GM18868 (cell line): ENCODE measurements at regions not wholly inside any gene's neighbourhood (a gene's known extent, or its start where the extent isn't known, plus 50 kb on each side); places are given as distances from the start of the nearest gene placed in this dataset.

Experiments used
- ATAC-seq: cut with Tn5 transposase; IDR thresholded peaks from one replicate; pipeline ENCODE4 v1.9.1; 2021; ENCODE audit warnings: mild to moderate bottlenecking, moderate library complexity; ENCODE audit not compliant: unreplicated experiment

DNA sequence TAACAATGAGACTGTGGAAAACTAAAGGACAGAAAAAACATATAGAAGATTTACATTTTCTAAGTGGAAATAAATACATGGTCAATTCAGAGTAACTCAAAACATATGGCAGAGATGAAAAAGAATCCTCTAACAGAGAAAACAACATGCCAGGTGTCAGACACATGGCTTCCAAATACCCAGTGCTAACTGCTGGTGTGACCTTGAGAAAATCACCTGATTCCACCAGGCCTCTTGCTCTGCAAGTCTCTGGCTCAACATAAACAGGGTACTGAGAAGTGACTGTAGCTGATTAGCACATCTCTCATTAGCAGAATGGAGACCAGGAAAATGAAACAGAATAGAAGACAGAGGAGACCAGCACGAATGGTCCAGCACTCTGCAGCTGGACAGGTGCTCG, 210.8 kb downstream of the HNMT start:
- no peak for ATAC-seq

DNA sequence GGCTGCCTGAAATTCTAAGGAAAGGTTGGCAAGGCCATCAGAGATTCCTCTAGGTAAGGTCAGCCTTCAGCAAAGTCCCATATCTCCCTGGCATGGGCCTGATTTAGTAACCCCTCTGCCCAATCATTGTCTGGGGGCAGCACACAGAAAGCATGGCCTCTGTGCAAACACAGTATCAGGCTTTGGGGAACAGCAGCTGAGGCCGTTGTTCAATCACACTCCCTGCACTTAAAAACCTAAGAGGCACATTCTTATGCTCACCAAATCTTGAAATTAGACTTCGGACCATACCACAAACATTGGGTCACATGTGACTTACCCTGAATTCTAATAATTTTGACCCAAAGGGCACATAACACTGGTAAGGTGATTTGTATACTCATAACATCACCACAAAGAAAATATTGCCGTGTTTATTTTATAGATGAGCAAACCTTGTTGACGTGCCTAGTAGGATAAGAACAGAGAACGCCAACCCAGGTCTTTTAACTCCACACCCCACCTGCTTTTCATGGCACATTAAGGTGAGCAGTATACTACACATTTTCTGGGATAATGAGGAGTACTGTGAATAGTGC, 212.7 kb downstream of the HNMT start:
- no peak for ATAC-seq

DNA sequence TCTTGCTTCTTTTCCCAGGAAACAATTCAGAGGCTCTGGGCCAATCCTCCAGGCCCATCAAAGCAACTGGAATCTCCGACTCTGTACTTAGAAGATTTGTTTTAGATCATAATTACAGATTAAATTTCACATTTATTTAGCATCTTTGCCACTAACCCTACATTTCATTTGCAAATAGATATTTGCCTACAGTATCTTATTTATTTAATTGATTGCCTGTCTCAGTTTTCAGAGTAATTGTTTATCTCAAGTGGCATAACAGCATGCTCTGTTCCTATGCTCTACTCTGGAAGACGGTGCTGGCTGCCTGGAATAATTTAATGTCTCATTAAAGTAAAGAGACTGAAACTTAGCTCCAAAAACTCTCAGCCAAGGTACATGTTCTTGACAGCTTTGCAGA, 213.4 kb downstream of the HNMT start:
- ATAC-seq: no peak

DNA sequence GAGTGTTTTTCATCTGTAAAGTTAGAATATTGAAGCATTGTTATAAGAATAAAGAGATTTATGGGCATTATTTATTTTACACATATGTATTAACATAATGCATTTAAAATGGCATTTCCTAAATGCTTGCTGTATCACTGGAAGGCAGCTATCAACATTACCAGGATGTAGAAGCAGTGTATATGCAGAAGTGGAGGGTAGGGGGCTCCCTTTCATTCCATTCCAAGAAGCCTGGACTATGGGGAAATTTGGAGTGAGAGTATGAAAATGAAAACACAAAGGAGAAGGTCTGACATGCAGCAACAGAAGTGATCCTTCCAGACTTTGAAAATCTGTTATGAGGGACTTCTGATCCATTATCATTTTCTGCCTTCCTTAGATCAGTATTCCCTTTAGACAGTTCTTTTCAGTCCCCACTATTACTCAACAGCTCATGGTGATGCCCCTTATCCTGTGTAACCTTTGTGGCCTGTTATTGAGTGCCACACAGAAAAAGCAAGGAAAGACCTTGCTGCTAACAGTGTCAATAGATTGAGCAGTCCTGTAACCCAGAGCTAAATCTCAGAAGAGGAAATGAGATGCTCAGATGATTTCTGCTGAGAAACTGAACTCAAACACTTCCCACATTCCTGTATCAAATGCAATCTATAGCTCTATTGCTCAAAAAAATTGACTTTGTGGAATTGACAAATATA, 216.6 kb downstream of the HNMT start:
- ATAC-seq: no peak

DNA sequence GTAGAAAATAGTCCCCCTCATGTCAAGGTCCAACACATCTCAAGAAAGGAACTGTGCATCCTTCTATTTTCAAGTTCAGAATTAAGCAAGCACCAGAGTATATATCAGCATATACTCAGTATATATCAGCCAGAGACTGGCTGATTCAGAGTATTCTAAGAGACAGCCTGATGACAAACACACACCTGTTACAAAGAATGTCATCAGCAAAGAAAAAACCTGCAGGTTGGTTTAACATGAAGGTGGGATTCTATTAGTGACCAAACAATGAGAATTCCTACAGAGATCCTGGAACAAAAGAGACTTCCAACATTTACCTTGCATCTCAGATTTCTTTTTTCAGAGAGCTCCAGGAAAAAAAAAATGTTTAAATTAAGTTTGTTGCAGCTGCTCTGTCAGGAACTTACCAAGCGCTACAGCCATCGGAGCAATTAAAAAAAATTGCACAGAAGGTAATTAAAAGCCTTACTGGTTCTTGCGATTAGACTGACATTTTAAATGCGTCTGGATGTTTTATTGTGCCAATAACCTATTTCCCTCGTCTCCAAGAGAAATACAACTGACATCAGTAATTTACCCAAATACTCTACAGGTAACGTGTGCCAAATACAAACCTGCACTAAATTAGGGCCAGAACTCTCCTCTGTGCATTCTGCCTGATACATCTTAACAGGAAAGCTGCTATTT, 218.1 kb downstream of the HNMT start:
- no peak for ATAC-seq

DNA sequence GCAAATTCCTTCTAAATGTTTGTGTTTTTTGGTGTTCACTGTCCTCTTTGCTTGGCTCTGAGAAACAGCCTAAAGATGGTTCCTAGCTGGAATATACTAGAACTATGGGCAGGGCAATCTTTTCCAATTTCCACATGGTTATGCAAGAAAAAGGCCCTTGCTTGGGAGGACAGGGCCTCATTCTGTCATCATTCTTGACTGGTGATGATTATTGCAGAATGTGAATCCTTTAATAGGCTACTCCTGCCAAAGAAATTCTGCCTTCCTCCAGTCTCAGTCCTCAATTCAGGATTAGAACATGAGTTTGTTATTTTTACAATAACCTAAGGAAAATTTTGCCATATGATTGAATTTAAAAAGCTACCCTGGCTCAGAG, 218.7 kb downstream of the HNMT start:
- no peak for ATAC-seq

DNA sequence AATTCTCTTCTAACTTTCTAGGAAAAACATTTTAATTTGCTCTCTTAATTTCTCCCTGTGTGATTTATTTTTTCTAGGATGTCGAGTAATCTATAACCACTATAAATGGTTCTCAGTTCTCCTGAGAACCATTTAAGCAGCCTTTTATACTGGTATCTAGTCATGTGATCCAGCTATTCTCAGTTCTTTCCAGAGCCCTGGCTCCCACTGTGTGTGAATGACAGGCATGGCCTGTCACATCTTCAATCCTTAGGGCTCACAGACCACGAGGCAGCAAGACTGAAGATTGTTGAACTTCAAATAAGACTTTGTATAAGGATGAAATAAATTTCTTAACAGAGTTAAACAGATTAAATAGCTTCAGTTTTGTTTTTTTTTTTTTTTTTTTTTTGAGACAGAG, 219.4 kb downstream of the HNMT start:
- no peak for ATAC-seq

DNA sequence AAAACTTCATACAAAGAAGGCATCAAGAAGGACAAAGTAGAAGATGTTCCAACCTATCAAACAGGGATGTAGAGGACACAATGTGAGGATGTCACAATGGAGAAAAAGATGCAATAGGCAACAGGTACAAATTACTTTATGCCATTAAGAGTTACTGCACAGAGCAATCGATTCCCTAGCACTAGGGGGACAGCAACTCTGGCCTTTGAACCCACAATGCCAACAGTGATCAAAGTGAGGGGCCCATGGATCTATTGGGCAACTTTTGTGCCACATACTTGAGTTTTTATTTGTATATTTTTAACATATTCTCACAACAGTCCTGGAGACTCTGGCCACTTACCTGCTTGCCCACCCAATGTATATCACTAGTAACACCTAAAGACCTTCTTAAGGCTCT, 220.2 kb downstream of the HNMT start:
- ATAC-seq: no peak

DNA sequence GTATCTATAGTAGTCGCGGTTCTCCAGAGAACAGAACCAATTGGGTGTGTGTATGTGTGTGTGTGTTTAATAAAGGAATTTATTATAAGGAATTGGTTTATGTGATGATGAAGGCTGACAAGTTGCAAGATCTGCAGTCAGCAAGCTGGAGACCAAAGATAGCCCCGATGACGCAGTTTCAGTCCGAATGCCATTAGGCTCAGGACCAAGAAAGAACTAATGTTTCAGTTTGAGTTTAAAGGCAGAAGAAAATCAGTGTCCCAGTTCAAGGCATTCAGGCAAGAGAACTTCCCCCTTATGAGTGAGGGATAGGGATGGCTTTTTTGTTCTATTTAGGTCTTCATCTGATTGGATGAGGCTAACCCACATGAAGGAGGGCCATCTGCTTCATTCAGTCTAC, 221.6 kb downstream of the HNMT start:
- no peak for ATAC-seq

DNA sequence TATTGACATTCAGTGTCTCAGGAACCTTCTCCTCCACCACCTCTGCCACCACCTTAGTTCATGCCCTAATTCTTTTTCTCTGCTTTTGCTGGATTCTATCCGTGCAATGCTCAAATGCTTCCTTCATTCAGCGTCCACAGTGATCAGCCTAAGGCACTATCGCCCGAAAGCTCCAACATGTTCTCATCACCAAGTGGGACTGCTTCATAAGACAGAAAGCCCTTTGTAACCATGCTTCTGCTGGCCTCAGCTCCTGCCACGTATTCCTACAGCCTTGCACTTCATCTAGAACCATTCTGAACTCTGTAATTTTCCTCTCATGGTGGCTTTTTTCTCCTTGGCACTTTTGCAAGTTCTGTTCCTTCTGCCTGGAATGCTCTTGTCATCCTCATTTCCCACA, 222.9 kb downstream of the HNMT start:
- ATAC-seq: no peak

DNA sequence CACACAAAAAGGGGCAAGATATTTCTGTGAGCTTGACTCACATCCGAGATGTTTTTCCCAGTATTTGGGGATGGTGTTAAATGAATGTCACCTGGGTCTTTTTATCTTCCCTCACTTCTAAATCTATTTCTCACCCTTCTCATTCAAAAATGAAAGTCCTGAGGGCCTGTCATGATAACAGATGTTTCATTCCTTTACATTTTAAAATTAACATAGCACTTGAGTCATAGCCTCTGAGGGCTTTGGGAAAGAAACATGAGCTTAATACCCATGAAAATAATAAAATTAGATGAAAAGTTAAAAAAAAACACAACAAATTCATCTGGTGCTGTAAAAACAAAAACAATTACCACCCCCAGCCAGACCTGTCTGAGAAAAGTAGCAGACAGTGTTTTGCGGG, 226.7 kb downstream of the HNMT start:
- no peak for ATAC-seq

DNA sequence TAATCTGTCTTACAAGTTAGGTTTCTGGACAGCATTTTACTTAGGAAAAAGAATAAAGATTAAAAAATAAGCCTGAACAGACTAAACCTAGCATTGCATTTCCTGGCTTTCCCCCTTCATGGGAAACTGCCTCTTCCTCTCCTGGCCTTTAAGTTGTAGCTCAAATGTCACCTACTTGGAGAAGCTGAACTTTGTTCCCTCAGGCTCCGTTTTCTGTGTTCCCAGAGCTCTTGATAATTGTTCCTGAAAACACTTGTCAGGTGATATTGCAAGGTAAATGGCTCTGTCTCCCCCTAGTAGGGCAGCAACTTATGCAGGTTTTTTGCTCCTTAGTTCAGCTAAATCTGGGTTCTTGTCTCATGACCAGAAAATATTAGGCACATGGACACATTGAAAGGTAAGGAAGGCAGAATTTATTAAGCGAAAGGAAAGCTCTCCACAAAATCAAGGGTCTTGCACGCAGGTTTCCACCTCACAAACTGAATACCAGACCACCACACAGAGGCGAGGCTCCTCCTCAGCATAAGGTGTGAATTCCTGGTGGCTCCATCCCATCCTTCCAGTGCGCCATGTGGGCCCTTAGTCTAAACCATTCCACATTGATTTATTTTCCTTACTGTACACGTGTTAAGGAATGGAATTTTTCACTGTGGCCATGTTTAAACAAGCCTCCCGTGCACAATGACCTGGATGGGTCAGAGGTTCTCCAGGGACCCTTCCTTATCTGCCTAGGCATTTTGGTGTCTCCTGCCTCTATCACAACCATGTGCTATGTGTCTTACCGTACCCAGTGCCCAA, 229.3 kb downstream of the HNMT start:
- no peak for ATAC-seq

DNA sequence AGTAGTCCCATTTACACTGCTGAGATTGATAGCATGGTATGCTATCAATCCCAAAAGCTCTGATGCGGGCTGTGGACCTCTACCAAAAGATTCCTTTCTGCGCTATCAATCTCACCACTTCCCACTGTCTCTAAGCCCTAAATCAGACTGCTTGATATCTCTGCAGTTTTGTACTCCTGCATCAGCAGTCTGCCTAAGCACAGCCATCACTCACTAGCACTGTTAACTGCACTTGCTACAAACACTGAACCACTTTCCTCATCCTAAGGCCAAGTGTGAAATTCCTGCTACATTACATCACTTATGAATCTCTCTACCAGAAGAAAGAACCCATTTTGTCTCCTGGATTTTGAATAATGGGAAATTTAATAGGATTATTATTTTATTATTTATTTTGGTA, 237.0 kb downstream of the HNMT start:
- no peak for ATAC-seq

DNA sequence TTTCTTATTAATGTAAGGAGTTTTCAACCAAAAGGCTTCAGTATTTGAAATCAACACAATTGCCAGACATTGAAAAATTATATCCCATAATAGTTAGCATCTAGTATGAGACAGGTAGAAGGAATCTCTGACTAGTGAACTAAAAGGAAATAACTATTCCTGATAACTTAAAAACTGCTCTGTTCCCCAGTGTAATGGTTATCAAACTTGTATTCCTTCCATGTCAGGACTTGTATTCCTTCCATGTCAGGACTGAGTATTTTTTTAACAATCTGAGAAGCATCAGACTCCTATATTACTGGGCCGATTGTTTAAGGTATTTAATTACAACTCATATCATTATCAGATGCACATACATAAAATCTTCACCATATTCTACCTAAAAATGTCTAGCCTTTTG, 238.5 kb downstream of the HNMT start:
- no peak for ATAC-seq

DNA sequence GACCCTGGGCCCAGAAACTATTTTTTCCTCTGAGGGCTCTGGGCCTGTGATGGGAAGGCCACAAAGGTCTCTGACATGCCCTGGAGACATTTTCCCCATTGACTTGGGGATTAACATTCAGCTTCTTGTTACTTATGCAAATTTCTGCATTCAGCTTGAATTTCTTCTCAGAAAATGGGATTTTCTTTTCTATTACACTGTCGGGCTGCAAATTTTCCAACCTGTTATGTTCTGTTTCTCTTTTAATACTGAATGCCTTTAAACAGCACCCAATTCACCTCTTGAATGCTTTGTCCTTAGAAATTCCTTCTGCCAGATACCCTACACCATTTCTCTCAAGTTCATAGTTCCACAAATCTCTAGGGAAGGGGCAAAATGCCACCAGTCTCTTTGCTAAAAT, 241.0 kb downstream of the HNMT start:
- ATAC-seq: no peak

DNA sequence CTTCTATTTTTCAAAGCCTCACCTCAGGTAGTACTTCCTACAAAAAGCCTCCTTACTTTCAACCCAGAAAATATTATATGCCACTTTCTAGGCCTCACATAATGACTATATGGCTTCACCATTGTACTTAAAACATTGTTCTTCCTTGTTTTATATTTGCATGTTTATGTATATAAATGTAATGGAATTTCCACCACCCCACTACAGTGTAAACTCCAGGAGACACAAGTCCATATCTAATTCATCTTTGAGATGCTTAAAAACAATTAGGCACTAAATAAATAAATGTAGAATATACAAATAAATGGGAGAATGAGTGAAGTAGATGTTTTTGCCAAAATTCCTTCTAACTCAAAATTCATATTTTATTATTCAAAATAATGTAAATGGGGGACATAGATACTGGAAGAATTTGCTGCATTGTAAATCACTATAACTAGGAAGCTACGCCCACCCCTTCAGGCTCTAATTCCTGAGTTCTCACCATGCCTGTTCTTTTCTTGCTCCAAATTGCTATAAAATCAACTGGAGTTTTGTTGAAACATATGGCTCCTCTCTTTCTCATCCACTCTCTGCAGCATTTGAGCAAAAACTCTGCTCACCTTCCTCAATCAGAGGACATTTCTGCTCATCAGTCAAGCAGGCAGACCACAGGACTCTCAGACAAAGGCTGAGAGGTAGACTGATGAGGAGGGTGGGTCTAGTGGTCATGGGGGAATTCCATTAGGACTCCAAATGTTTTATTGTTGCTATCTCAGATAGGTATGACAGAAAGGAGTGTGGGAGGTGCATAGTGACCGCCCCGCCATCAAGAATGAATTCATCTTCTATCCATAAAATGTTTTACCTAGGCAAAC, 243.0 kb downstream of the HNMT start:
- no peak for ATAC-seq

DNA sequence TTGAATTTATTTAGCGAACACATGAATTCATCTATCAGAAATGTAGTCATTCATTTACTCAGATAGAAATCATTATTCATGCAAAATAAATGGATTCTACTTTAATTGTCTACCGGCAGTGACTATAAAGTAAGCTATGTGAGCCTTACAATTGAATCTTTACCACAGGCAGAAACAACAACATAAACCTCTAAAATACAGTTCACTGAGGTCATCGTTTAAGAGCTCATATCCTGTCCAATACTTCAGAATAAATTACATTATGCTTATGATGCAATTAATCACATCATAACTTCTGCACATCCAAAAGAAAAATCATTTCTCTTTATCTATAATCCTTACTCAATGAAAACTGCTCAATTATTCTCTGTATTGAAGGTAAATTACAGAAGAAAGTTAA, 244.7 kb downstream of the HNMT start:
- no peak for ATAC-seq

DNA sequence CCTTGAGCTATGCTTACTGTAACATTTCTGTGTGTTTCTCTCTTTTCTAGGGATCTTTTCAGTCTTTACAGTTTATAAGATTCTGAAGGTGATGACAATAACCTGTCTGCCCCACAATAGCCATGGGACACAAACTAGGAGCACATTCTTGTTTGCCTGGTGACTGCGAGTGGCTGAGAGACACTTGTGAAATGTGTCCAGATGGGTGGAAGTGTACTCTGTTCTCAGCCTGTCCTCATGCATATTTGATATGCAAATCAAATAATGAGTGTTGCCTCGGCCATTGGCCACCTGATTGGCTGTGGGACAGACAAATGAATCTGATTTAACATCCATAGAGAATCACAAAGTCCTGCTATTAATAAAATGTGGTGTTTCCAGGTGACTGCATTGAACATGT, 246.2 kb downstream of the HNMT start:
- no peak for ATAC-seq

DNA sequence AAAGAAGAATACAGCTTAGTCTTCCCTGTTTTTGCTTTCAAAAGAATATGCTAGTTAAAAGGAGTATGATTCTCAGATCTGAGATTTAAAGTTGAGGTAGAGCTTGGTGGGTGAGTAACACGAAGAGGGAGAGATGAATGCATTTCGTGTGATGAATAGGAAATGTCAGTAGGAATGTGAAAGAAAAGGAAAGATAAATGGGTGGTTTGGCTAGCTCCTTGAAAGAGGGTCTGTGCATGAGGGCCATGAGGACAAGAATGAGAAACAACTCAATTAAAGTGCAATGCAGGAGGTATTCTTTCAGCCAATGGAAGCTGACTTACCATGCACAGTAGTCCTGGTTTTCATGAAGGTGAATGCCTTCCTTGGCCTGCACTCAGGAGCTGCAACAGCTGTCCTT, 248.2 kb downstream of the HNMT start:
- no peak for ATAC-seq

DNA sequence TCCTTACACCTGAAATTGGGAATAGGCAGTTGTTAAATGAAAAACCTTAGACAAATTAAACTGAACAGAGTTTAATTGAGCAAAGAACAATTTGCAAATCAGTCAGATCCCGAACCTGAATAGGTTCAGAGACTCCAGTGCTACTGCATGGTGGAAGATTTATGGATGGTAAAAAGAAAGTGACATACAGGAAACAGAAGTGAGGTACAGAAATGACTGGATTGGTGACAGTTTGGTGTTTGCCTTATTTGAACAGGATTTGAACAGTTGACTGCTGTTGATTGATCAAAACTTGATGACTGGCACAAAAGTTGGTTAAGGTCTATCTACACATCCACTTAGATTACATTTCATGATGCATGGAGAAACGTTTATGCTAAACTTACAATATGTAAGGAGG, 248.8 kb downstream of the HNMT start:
- peak; percentile 59 for ATAC-seq

DNA sequence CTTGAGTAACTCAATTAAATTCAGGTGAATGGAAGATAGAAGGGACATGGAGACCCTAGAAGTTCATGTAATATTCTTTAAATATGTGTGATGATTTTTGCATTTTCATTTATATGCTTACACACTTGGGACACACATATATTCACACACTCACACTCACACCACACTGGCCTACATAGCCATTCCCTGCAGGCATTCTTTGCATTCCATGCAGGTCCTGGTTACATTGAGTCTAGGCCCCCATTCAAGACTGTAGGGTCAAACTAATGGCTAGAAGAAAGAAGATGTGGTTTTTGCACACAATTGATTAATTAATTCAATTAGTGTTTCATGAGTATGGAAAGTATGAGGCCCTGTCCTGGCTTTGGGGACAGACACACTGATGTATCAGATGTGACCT, 249.4 kb downstream of the HNMT start:
- no peak for ATAC-seq
